Trophoblast cell (in vitro differentiated cells and primary cell): ENCODE measurements at regions not wholly inside any gene's neighbourhood (a gene's known extent, or its start where the extent isn't known, plus 50 kb on each side); places are given as distances from the start of the nearest gene placed in this dataset.

Experiments
- DNase-seq, 2 donors: peaks; one replicate each; pipeline ENCODE4 v3.0.0-alpha.2; 2016
- H2AFZ ChIP-seq: 2 replicates; pipeline ENCODE4 v1.6.1; 2013; ENCODE audit warnings: low read length, moderate library complexity, mild to moderate bottlenecking; ENCODE audit not compliant: insufficient read depth, poor library complexity
- H2AK5ac ChIP-seq: 2 replicates; pipeline ENCODE4 v1.6.1; 2013; ENCODE audit warnings: mild to moderate bottlenecking, low read length
- H2BK120ac ChIP-seq: 2 replicates; pipeline ENCODE4 v1.6.1; 2013; ENCODE audit warnings: low read length, mild to moderate bottlenecking, moderate library complexity; ENCODE audit not compliant: insufficient read depth, poor library complexity
- H2BK12ac ChIP-seq: 2 replicates; pipeline ENCODE4 v1.6.1; 2013; ENCODE audit warnings: mild to moderate bottlenecking, low read length, moderate library complexity
- H2BK5ac ChIP-seq: 2 replicates; pipeline ENCODE4 v1.6.1; 2013; ENCODE audit warnings: low read length, low read depth, moderate library complexity, mild to moderate bottlenecking; ENCODE audit not compliant: poor library complexity
- H3K14ac ChIP-seq: 2 replicates; pipeline ENCODE4 v1.6.1; 2013; ENCODE audit warnings: mild to moderate bottlenecking, low read length
- H3K18ac ChIP-seq: 2 replicates; pipeline ENCODE4 v1.6.1; 2013; ENCODE audit warnings: mild to moderate bottlenecking, low read length
- H3K23ac ChIP-seq: 2 replicates; pipeline ENCODE4 v1.6.1; 2013; ENCODE audit warnings: low read length
- H3K27ac ChIP-seq: 2 replicates; pipeline ENCODE4 v1.5.1; 2013; ENCODE audit warnings: low read depth, mild to moderate bottlenecking, inconsistent platforms, low read length, moderate library complexity
- H3K27me3 ChIP-seq: 2 replicates; pipeline ENCODE4 v1.6.1; 2013; ENCODE audit warnings: inconsistent platforms, mild to moderate bottlenecking, low read length, moderate library complexity; ENCODE audit not compliant: insufficient read depth
- H3K36me3 ChIP-seq, 2 experiments: 1 replicate in 1 of 2; 2 replicates in 1 of 2; pipeline ENCODE4 v1.6.1; 2013; ENCODE audit warnings: low read length in 2 of 2, mild to moderate bottlenecking in 2 of 2, moderate library complexity in 1 of 2; ENCODE audit not compliant: insufficient read depth in 2 of 2, control insufficient read depth in 1 of 2
- H3K4ac ChIP-seq: 2 replicates; pipeline ENCODE4 v1.6.1; 2013; ENCODE audit warnings: low read depth, mild to moderate bottlenecking, low read length, moderate library complexity
- H3K4me1 ChIP-seq, 2 experiments: 1 replicate in 1 of 2; 2 replicates in 1 of 2; pipeline ENCODE4 v1.6.1; 2013; ENCODE audit warnings: low read length in 2 of 2, mild to moderate bottlenecking in 2 of 2, moderate library complexity in 1 of 2; ENCODE audit not compliant: insufficient read depth in 2 of 2, control insufficient read depth in 1 of 2
- H3K4me2 ChIP-seq: 2 replicates; pipeline ENCODE4 v1.6.1; 2013; ENCODE audit warnings: inconsistent platforms, mild to moderate bottlenecking, low read length, moderate library complexity
- H3K4me3 ChIP-seq: 2 replicates; pipeline ENCODE4 v1.5.1; 2013; ENCODE audit warnings: mild to moderate bottlenecking, low read depth, low read length, inconsistent platforms
- H3K79me1 ChIP-seq: one replicate; pipeline ENCODE4 v1.6.1; 2013; ENCODE audit warnings: low read length
- H3K79me2 ChIP-seq: 2 replicates; pipeline ENCODE4 v1.6.1; 2013; ENCODE audit warnings: low read length, mild to moderate bottlenecking; ENCODE audit not compliant: control insufficient read depth, insufficient read depth, poor library complexity
- H3K9ac ChIP-seq: 2 replicates; pipeline ENCODE4 v1.6.1; 2013; ENCODE audit warnings: mild to moderate bottlenecking, low read length
- H3K9me3 ChIP-seq: 2 replicates; pipeline ENCODE4 v1.6.1; 2013; ENCODE audit warnings: low read depth, mild to moderate bottlenecking, control low read depth, inconsistent platforms, low read length; ENCODE audit not compliant: insufficient read depth
- H4K12ac ChIP-seq: 2 replicates; pipeline ENCODE4 v1.6.1; 2013; ENCODE audit warnings: low read depth, mild to moderate bottlenecking, low read length, moderate library complexity
- H4K8ac ChIP-seq: 2 replicates; pipeline ENCODE4 v1.6.1; 2013; ENCODE audit warnings: low read depth, mild to moderate bottlenecking, low read length, moderate library complexity
- H4K91ac ChIP-seq: one replicate; pipeline ENCODE4 v1.6.1; 2013; ENCODE audit warnings: low read depth, mild to moderate bottlenecking, low read length, moderate library complexity
- WGBS: extraction: QIAGEN DNeasy Blood & Tissue Kit; methylation state at CpG from one replicate; pipeline ENCODE4 v1.1.7; 2013; ENCODE audit warnings: missing lambda C conversion rate; ENCODE audit not compliant: insufficient read length, insufficient coverage; ENCODE audit errors: extremely low coverage; 5-methylcytosine and 5-hydroxymethylcytosine counted together

- no peak overlapping the region for H3K18ac ChIP-seq
- no peak overlapping the region for H3K27ac ChIP-seq
- no peaks in the 10 kb centered on the region for H3K79me1 ChIP-seq
- no peak overlapping the region for H4K91ac ChIP-seq
- H3K4ac ChIP-seq, result no peak overlapping the region
- H3K36me3 ChIP-seq, result no peaks in the 10 kb centered on the region
- no peak overlapping the region for H2BK5ac ChIP-seq
- no peaks in the 10 kb centered on the region for H3K79me2 ChIP-seq
- H2AK5ac ChIP-seq, result no peak overlapping the region
- no peak overlapping the region for H3K14ac ChIP-seq
- H2BK120ac ChIP-seq, result no peak overlapping the region
- no peak overlapping the region for H2BK12ac ChIP-seq
- H3K23ac ChIP-seq, result no peak overlapping the region
- H3K4me2 ChIP-seq, result no peak overlapping the region
- H3K4me3 ChIP-seq, result no peak overlapping the region
- no peak overlapping the region for H4K8ac ChIP-seq
- H3K27me3 ChIP-seq, result no peaks in the 10 kb centered on the region
- H2AFZ ChIP-seq, result no peak overlapping the region
- H3K4me1 ChIP-seq, result no peaks in the 10 kb centered on the region
- peak; percentile 23 to 92 for DNase-seq
- no peak overlapping the region for H3K9ac ChIP-seq
- H3K9me3 ChIP-seq, result no peaks in the 10 kb centered on the region
- no peak overlapping the region for H4K12ac ChIP-seq
Measured at GRCh38 chr11:90705661-90706060, 482.8 kb upstream of the CHORDC1 start.

DNA sequence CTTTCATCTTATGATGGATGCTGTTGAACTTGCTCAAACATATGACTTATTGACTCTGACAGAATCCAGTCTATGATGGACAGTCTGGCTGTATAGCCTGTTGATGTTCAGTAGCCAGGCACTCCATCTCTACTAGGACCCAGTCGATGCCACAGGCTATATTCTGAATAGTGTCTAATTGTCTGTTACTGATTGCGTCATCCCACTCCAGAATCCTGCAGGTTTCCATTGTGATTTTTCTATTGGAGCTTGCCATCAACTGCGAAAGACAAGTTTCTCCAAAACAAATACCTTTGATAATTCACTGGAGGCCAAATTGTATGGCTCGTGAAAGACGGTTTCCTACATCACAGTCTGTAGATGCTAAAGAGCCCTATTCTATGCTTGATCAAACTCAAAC lies 481.7 kb upstream of the CHORDC1 start:
- H3K4me2 ChIP-seq, result no peak overlapping the region
- peak; percentile 2 to 43 for DNase-seq

GRCh38 chr11:90701716-90702115 lies 478.9 kb upstream of the CHORDC1 start:
- no peak overlapping the region for H3K18ac ChIP-seq
- no peak overlapping the region for H4K12ac ChIP-seq
- H3K4me3 ChIP-seq, result no peak overlapping the region
- H2AK5ac ChIP-seq, result no peak overlapping the region
- H2BK12ac ChIP-seq, result no peak overlapping the region
- DNase-seq, result no peak
- no peaks in the 10 kb centered on the region for H3K79me1 ChIP-seq
- H3K36me3 ChIP-seq, result no peaks in the 10 kb centered on the region
- H3K4ac ChIP-seq, result no peak overlapping the region
- no peaks in the 10 kb centered on the region for H3K27me3 ChIP-seq
- no peak overlapping the region for H3K23ac ChIP-seq
- H4K91ac ChIP-seq, result no peak overlapping the region
- no peak overlapping the region for H2BK120ac ChIP-seq
- no peaks in the 10 kb centered on the region for H3K4me1 ChIP-seq
- H3K14ac ChIP-seq, result no peak overlapping the region
- no peak overlapping the region for H3K9ac ChIP-seq
- H4K8ac ChIP-seq, result no peak overlapping the region
- no peak overlapping the region for H3K4me2 ChIP-seq
- no peaks in the 10 kb centered on the region for H3K79me2 ChIP-seq
- H3K27ac ChIP-seq, result no peak overlapping the region
- H3K9me3 ChIP-seq, result no peaks in the 10 kb centered on the region
- no peak overlapping the region for H2BK5ac ChIP-seq
- WGBS, result no CpG with 5 or more reads among the region's 2 CpGs
- no peak overlapping the region for H2AFZ ChIP-seq

More for the DNA sequence above, 481.7 kb upstream of the CHORDC1 start:
- Histone ChIP-seq H2BK12ac (no peak overlapping the region), H2BK5ac (no peak overlapping the region), H3K4me3 (no peak overlapping the region), H3K4ac (no peak overlapping the region), H4K8ac (no peak overlapping the region), H4K91ac (no peak overlapping the region), H3K23ac (no peak overlapping the region), H3K79me1 (no peaks in the 10 kb centered on the region), H3K14ac (no peak overlapping the region), H3K36me3 (no peaks in the 10 kb centered on the region), H2AK5ac (no peak overlapping the region), H3K27me3 (no peaks in the 10 kb centered on the region), H3K9ac (no peak overlapping the region), H2AFZ (no peak overlapping the region), H3K18ac (no peak overlapping the region), H2BK120ac (no peak overlapping the region), H3K9me3 (no peaks in the 10 kb centered on the region), H3K27ac (no peak overlapping the region), H3K4me1 (no peaks in the 10 kb centered on the region), H3K79me2 (no peaks in the 10 kb centered on the region), H4K12ac (no peak overlapping the region)
- WGBS, result no CpG with 5 or more reads among the region's 5 CpGs

DNA sequence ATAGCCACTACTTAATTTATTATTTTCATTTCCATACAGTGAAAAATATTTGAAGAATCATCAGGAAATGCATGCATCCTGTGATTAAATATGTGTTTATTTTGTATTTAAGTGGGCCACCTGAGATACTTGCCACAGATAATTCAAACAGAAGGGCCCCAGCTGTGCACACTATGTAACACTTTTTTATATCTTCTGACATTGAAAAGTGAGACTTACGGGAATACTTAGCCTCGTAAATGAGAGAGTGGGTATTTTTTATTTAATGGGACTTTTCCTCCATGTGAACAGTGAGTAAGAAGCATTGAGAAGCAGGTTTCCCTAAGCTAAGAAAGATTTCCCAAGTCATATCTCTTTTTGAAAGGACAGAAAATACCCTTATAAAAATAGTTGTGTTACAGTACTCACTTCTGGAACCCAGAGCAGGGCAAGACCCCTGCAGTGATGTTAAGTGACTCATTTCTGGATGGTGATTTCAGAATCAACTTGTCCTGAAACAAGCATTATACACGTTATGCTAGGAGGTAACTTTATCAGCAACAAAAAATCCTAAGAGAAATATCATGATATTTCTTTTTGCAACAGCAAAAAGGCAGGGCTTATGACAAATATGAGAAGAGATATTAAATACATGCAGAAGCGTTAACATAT lies 478.1 kb upstream of the CHORDC1 start:
- no peaks in the 10 kb centered on the region for H3K4me1 ChIP-seq

More for the DNA sequence above, 478.1 kb upstream of the CHORDC1 start:
- no peak overlapping the region for H3K9ac ChIP-seq
- no peaks in the 10 kb centered on the region for H3K36me3 ChIP-seq
- no peak overlapping the region for H4K8ac ChIP-seq
- no peak overlapping the region for H3K14ac ChIP-seq
- H3K27me3 ChIP-seq, result no peaks in the 10 kb centered on the region
- DNase-seq, result no peak
- H3K9me3 ChIP-seq, result no peaks in the 10 kb centered on the region
- no peak overlapping the region for H2BK120ac ChIP-seq
- no peak overlapping the region for H4K91ac ChIP-seq
- H3K23ac ChIP-seq, result no peak overlapping the region
- no CpG with 5 or more reads among the region's 4 CpGs for WGBS
- no peak overlapping the region for H2AK5ac ChIP-seq
- H4K12ac ChIP-seq, result no peak overlapping the region
- no peak overlapping the region for H2BK12ac ChIP-seq
- H3K18ac ChIP-seq, result no peak overlapping the region
- no peaks in the 10 kb centered on the region for H3K79me1 ChIP-seq
- no peak overlapping the region for H3K4me3 ChIP-seq
- H3K4ac ChIP-seq, result no peak overlapping the region
- H3K4me2 ChIP-seq, result no peak overlapping the region
- no peaks in the 10 kb centered on the region for H3K79me2 ChIP-seq
- no peak overlapping the region for H2AFZ ChIP-seq
- no peak overlapping the region for H2BK5ac ChIP-seq
- no peak overlapping the region for H3K27ac ChIP-seq
